Hypothalamus (tissue), 51 donors: ENCODE measurements at regions not wholly inside any gene's neighbourhood (a gene's known extent, or its start where the extent isn't known, plus 50 kb on each side); places are given as distances from the start of the nearest gene placed in this dataset.

Source experiments
- DNase-seq, 51 donors: peaks; one replicate each; lab custom pipeline; 2025; lab: John Stamatoyannopoulos, UW

GRCh38 chr20:39691151-39691862 is 729.2 kb downstream of the DHX35 start:
- no peak for DNase-seq

GRCh38 chr20:39676857-39677391 is 714.8 kb downstream of the DHX35 start:
- DNase-seq: peak in 3 of 51 donors; percentile 1 to 3 (median 3)

- no peak for DNase-seq
These were observed 714.1 kb downstream of the DHX35 start for GRCh38 chr20:39676241-39676640.

GRCh38 chr20:39674842-39675241 is 712.7 kb downstream of the DHX35 start:
- no peak for DNase-seq

GRCh38 chr20:39670988-39671387 is 708.8 kb downstream of the DHX35 start:
- no peak for DNase-seq

- DNase-seq: no peak
These were observed 707.5 kb downstream of the DHX35 start for GRCh38 chr20:39669659-39670058.

GRCh38 chr20:39668038-39668437 is 705.9 kb downstream of the DHX35 start:
- no peak for DNase-seq

GRCh38 chr20:39661833-39662232 is 699.7 kb downstream of the DHX35 start:
- no peak for DNase-seq

- no peak for DNase-seq
These were observed 698.8 kb downstream of the DHX35 start for GRCh38 chr20:39660965-39661364.

- DNase-seq: no peak
These were observed 698.1 kb downstream of the DHX35 start for GRCh38 chr20:39660226-39660625.

- no peak for DNase-seq
These were observed 696.7 kb downstream of the DHX35 start for GRCh38 chr20:39658662-39659409.

- DNase-seq: peak in 3 of 51 donors; percentile 1 to 6 (median 2)
These were observed 692.0 kb downstream of the DHX35 start for GRCh38 chr20:39654171-39654570.

- no peak for DNase-seq
These were observed 689.6 kb downstream of the DHX35 start for GRCh38 chr20:39651645-39652325.

- DNase-seq: no peak
These were observed 684.8 kb downstream of the DHX35 start for GRCh38 chr20:39646874-39647413.

- DNase-seq: no peak
These were observed 683.0 kb downstream of the DHX35 start for GRCh38 chr20:39645131-39645530.

GRCh38 chr20:39643292-39643691 is 681.1 kb downstream of the DHX35 start:
- DNase-seq: no peak

GRCh38 chr20:39641423-39641822 is 679.3 kb downstream of the DHX35 start:
- DNase-seq: no peak

GRCh38 chr20:39640147-39640546 is 678.0 kb downstream of the DHX35 start:
- DNase-seq: no peak

- DNase-seq: no peak
These were observed 676.6 kb downstream of the DHX35 start for GRCh38 chr20:39638731-39639130.

- no peak for DNase-seq
These were observed 671.5 kb downstream of the DHX35 start for GRCh38 chr20:39633689-39634088.

- DNase-seq: no peak
These were observed 670.6 kb downstream of the DHX35 start for GRCh38 chr20:39632757-39633156.
